ELR (cell line): ENCODE measurements at regions not wholly inside any gene's neighbourhood (a gene's known extent, or its start where the extent isn't known, plus 50 kb on each side); places are given as distances from the start of the nearest gene placed in this dataset.

Experiments
- DNase-seq: peaks from one replicate; pipeline ENCODE4 v3.0.0-alpha.2; 2015; ENCODE audit warnings: low read depth

DNA sequence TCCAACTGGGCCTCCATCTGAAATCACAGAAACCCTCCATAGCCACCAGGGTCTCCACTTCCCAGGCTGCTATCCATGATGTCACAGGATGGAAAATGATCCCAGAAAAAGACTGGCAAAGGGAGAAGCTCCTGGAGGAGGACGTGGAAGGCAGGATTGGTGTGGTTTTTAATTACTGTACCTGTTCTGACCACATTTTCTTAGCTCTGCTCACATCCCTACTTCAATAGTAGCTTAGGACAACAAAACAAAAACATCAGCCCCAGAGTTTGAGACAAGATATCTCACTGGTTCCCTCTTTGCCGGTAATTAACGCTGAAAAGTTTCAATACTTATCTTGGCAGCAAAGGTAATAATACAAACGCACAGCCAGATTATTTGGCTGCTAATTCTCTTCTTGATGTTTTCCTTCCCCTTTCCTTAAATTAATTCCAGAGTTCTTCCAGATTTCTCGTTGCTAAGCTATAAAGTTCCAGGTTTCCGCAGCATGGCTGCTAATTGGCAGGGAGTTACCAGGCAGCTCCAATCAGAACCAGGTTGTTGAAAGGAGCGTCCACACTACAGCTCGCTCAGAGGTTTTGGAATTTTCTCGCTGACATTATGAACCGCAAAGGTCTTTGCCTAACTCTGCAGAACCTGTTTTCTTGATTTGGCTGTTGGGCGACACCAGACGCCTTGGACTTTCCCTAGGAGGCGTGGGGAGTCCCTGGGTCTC, 263.4 kb downstream of the MRTFB start:
- no peak for DNase-seq

- DNase-seq: no peak
These were observed 262.2 kb downstream of the MRTFB start for GRCh38 chr16:14333361-14333760.

DNA sequence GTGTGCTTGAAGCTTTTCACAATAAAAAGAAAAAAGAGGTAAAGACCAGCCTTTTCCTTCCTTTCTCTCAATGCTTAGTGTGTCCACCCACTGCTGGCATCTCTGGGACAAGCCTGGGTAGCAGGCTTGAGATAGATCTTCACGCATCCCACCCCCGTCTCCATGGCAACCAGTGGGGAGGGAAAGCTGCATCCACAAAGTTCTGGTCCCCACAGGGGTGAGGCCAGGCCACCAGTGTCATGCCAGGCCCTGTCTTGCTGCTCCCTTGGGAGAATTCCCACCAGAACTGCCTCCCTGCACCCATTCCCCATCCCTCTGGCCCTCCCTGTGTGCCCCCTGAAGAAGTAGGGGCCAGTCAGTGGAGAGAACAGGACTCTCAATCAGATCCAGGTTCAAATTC, 259.9 kb downstream of the MRTFB start:
- no peak for DNase-seq

GRCh38 chr16:14329727-14330350, 258.7 kb downstream of the MRTFB start:
- no peak for DNase-seq

- DNase-seq: no peak
These were observed 254.6 kb downstream of the MRTFB start for GRCh38 chr16:14325502-14326401.

DNA sequence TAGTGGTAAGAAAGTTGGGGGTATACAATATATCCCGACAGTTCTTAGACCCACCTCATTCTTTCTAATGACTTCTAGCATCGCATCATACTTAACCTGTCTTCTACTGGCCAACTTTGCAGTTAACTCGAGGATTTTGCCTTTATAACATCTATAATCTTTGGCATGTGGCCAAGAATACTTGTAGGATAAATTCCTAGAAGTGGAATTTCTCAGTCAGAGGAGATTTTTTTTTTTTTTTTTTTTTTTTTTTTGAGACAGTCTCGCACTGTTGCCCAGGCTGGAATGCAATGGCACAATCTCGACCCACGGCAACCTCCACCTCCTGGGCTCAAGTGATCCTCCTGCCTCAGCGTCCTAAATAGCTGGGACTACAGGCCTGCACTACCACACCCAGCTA, 253.5 kb downstream of the MRTFB start:
- peak; percentile 17 for DNase-seq

DNA sequence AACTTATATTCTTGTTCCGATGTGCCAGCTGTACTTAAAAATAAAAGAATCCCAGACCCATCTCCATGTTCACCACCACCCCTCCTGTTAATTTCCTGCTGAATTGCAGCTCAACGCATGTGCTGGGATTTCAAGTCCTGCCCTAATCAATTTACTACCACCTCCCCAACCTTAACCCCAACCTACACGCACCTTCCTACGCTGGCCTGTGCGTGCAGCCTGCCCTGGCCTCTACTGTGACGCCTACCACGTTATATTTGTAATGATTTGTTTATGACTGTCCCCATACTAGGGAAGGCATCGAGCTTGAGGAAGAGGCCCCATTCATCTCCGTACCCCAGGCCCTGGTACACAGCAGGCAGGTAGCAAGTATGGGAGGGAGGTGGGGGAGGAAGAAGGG, 251.1 kb downstream of the MRTFB start:
- DNase-seq: no peak

DNA sequence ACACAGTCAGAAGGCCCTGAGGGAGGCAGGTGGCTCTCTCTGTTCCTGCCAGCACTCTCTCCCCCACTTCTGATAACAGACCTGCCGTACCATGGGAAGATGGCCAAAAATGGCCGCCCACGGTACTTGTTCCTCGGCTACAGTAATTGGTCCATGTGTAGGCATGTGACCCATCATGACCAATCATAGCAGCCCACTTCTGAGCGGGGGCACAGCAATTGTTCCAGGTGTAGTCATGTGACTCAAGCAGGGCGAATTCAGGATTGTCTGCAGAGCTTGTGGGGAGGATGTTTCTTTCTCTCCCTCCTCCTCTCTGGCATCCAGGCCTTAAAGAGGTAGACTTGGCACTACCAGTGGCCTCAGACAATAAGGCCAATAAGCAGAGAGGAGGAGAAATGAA, 250.4 kb downstream of the MRTFB start:
- DNase-seq: no peak

DNA sequence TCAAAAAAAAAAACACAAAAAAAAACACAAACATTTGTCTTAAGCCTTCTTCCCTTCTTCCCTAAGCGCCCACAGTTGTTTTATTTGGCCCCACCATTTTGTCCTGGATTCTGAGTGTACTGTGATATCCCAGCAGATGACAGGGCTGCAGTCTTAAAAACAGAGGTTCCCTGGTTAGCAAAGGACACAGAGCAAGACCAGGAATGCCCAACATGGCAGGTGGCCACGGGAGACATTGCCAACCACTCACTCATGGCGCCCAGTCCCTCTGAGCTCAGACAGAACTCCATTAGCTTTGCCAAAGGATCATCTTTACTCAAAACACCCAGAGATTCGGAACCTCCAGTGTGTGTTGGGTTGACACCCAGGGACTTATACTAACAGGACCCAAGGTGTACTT, 249.3 kb downstream of the MRTFB start:
- no peak for DNase-seq
